Tongue (tissue), 1 donor: ENCODE measurements at regions not wholly inside any gene's neighbourhood (a gene's known extent, or its start where the extent isn't known, plus 50 kb on each side); places are given as distances from the start of the nearest gene placed in this dataset.
"Not testable (repeated sequence)": the region's sequence is repeated elsewhere in the genome, so short reads cannot be mapped to it uniquely, and the experiment has no call there.

Experiments used
- DNase-seq: peaks from one replicate; pipeline ENCODE4 v3.0.0-alpha.2; 2015

GRCh38 chr4:45472490-45472889, 651.4 kb downstream of the GABRG1 start:
- no peak for DNase-seq

GRCh38 chr4:45471335-45471734, 652.5 kb downstream of the GABRG1 start:
- no peak for DNase-seq

- DNase-seq = no peak
These were observed 656.7 kb downstream of the GABRG1 start for GRCh38 chr4:45467157-45467556.

GRCh38 chr4:45460157-45460556, 663.7 kb downstream of the GABRG1 start:
- not testable (repeated sequence) for DNase-seq

- DNase-seq = no peak
These were observed 668.6 kb downstream of the GABRG1 start for GRCh38 chr4:45455217-45455616.

- DNase-seq = peak; percentile 49
These were observed 670.5 kb downstream of the GABRG1 start for GRCh38 chr4:45453258-45453853.

GRCh38 chr4:45442466-45442865, 681.4 kb downstream of the GABRG1 start:
- DNase-seq = peak; percentile 10

GRCh38 chr4:45438047-45438446, 685.8 kb downstream of the GABRG1 start:
- DNase-seq = no peak

- no peak for DNase-seq
These were observed 686.5 kb downstream of the GABRG1 start for GRCh38 chr4:45437381-45437780.

GRCh38 chr4:45425135-45425534, 698.7 kb downstream of the GABRG1 start:
- DNase-seq = no peak

GRCh38 chr4:45423896-45424295, 697.5 kb upstream of the GNPDA2 start:
- peak; percentile 13 for DNase-seq

- DNase-seq = not testable (repeated sequence)
These were observed 693.8 kb upstream of the GNPDA2 start for GRCh38 chr4:45420091-45420674.

GRCh38 chr4:45410701-45411210, 684.4 kb upstream of the GNPDA2 start:
- DNase-seq = peak; percentile 65

- DNase-seq = no peak
These were observed 683.2 kb upstream of the GNPDA2 start for GRCh38 chr4:45409536-45409935.

GRCh38 chr4:45408996-45409395, 682.6 kb upstream of the GNPDA2 start:
- DNase-seq = no peak

GRCh38 chr4:45399116-45399515, 672.8 kb upstream of the GNPDA2 start:
- no peak for DNase-seq

- no peak for DNase-seq
These were observed 659.0 kb upstream of the GNPDA2 start for GRCh38 chr4:45385306-45385705.

- DNase-seq = no peak
These were observed 644.1 kb upstream of the GNPDA2 start for GRCh38 chr4:45370408-45370807.

GRCh38 chr4:45368832-45369231, 642.5 kb upstream of the GNPDA2 start:
- no peak for DNase-seq

- no peak for DNase-seq
These were observed 637.6 kb upstream of the GNPDA2 start for GRCh38 chr4:45363931-45364330.

GRCh38 chr4:45358573-45359506, 632.5 kb upstream of the GNPDA2 start:
- no peak for DNase-seq

- DNase-seq = no peak
These were observed 626.8 kb upstream of the GNPDA2 start for GRCh38 chr4:45353161-45353560.

- peak; percentile 54 for DNase-seq
These were observed 624.1 kb upstream of the GNPDA2 start for GRCh38 chr4:45350438-45350837.
